ENCODE measurements at regions not wholly inside any gene's neighbourhood (a gene's known extent, or its start where the extent isn't known, plus 50 kb on each side); places are given as distances from the start of the nearest gene placed in this dataset.

DNA sequence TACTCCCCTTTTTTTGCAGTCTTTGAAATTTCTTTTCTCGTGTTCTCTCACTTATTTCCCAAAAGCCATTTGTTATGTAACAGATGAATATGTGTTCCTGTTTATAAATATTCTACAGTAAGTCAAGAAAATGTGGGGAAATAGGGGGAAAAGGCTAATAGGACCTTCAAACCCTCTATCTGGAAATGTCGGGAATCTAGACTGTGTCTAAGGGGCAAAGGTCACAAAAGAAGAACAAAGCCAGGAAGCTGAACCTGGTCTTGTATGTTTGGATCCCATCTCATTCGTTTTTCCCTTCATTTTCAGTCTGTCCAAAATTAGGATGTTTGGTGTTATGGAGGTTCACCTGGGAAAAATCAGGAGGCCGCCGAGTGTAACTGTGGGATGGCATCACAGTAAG is 490.3 kb downstream of the NR2F1-AS1 start:
- DNase-seq (ENCODE audit: low read depth): no peak
- TF ChIP-seq, protein P1, sequence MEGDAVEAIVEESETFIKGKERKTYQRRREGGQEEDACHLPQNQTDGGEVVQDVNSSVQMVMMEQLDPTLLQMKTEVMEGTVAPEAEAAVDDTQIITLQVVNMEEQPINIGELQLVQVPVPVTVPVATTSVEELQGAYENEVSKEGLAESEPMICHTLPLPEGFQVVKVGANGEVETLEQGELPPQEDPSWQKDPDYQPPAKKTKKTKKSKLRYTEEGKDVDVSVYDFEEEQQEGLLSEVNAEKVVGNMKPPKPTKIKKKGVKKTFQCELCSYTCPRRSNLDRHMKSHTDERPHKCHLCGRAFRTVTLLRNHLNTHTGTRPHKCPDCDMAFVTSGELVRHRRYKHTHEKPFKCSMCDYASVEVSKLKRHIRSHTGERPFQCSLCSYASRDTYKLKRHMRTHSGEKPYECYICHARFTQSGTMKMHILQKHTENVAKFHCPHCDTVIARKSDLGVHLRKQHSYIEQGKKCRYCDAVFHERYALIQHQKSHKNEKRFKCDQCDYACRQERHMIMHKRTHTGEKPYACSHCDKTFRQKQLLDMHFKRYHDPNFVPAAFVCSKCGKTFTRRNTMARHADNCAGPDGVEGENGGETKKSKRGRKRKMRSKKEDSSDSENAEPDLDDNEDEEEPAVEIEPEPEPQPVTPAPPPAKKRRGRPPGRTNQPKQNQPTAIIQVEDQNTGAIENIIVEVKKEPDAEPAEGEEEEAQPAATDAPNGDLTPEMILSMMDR (IDR thresholded peaks at IDR 0.05; ENCODE audit: insufficient read depth, low read depth, low read length): no peak
- H3K4me3 ChIP-seq (ENCODE audit: low read depth, low read length): no peak overlapping the region

DNA sequence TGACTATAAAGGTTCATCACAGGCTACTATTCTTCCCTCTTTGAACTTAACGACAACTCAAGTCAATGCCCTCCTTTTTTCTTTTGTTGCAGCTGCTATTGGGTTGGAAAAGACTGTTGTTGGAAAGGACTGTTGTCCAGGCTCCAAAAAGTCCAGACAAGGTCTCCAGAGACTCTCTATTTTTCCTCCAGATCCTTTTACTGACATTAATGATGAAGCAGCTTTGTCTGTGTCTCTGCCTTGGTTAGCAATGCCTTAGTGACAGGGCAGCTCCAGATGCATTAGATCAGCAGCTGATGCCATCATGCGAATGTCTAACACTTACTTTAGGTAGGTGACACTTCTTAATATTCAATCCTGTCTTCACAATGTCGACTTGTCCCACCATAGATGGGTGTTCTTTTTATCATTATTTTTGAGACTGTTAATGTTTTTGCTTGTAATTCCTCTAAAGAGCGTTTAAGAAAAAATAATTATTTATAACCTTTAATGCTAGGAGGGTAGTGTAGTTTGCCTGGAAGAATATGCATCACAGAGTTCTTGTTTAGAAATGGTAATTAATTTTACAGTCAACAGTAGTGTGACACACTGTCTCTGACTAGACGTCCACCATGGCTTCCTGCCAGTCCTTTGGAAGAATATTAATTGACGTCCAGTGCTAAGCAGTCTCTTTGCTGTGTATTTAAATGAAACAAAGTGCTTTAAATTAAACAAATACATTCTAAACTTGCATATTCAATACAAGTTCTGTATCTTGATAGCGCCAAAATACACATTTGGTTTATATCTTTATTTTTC is 492.2 kb downstream of the NR2F1-AS1 start:
- H3K4me3 ChIP-seq (ENCODE audit: low read depth, low read length): no peak overlapping the region
- DNase-seq (ENCODE audit: low read depth): no peak
- TF ChIP-seq, protein P1 (IDR thresholded peaks at IDR 0.05; ENCODE audit: insufficient read depth, low read depth, low read length): no peak

DNA sequence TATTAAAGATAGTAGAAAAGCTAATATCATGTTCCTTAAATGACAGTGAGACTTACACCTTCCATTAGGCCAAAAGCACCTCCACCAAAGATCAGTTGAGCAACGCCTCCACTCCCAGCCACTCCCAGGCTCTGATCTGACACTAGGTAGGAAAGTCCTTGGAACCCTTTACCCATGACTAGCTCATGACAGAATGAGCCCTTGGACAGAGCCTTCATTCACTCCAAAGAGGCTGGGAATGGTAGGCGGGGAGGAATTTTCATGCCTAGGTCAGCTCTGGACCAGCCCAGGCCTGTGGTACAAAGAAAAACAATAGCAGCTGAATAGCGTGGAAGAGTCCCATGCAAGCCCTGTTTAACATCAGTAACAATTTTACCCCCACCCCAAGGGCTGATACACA is 493.7 kb downstream of the NR2F1-AS1 start:
- H3K4me3 ChIP-seq (ENCODE audit: low read depth, low read length): no peak overlapping the region
- DNase-seq (ENCODE audit: low read depth): no peak
- TF ChIP-seq, protein P1 (IDR thresholded peaks at IDR 0.05; ENCODE audit: insufficient read depth, low read depth, low read length): no peak

DNA sequence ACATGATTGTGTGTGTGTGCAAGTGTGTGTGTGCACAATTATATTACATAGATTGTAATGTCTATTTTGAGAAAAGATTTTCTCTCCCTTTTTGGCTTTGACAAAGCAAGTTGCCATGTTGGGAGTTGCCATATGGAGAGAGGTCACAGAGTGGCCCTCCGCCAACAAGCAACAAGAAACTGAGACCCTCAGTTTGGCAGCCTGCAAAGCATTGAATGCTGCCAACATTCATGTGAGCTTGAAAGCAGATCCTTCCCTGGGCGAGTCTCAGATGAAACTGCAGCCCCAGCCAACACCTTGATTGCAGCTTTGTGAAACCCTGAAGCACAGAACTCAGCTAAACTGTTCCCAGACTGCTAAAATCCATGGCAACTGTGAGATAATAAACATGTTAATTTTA is 498.0 kb downstream of the NR2F1-AS1 start:
- no peak for DNase-seq (ENCODE audit: low read depth)
- no peak overlapping the region for H3K4me3 ChIP-seq (ENCODE audit: low read depth, low read length)
- TF ChIP-seq, protein P1 (IDR thresholded peaks at IDR 0.05; ENCODE audit: insufficient read depth, low read depth, low read length): no peak

DNA sequence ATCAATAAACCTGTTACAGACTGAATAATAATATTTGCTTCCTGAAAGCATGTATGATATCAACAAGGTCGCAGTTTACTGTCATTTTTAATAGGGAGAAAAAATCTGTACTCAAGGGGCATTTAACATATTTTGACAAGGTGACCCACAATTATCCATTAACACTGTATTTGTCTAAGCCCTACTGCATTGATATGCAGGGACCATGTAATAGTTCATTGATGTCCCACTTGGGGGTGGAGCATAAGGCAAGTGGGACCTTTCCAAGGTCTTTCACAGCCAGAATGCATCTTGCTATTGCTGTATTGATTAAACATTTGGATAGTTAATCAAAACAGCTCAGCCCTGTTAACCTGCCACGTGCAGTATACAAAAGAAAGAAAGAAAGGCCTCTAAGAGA is 502.0 kb downstream of the NR2F1-AS1 start:
- no peak for DNase-seq (ENCODE audit: low read depth)
- H3K4me3 ChIP-seq (ENCODE audit: low read depth, low read length): no peak overlapping the region
- TF ChIP-seq, protein P1 (IDR thresholded peaks at IDR 0.05; ENCODE audit: insufficient read depth, low read depth, low read length): no peak

DNA sequence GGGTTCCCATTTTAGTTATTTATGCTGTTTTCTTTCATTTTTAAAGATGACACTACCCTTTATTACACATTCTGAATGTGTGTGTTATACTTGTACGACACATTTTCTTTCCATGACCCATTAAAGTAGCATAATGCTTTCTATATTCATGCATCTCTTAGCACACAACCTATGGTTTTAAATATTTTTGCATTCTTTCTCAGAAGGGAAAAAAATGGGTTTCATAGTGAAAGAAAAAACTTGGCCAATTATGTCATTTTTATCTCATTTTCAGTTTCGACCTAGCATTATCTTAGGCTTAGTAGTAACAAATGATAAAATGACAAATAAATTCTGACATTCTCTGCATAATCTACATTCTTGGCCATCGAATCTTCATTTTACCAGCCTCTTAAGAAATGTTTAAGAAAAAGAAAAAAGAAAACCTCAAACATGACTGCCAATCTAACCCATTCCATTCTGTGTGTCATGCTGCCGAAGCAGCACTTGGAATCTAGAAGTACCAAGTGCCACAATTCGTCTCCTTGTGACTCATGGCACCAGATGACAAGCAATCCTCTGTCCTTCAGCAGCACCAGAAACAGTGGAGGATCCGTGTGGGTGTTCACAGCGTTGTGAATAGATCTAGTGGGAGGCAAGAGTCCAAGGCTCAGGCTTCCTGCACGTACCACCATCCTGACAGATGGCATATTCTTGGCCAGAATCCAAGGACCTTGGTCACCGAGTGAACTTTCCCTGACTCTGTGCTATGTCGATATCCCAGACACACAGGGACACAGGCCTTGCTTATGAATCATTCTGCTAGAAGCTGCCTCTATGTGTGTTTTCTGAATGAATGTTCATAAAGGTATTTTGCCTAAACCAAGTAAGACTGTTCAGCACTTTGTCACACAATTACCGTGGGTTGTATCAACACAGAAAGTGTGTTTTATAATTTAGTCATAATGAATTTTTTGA is 502.7 kb downstream of the NR2F1-AS1 start:
- H3K4me3 ChIP-seq (ENCODE audit: low read depth, low read length): peak overlapping the region; percentile 7
- TF ChIP-seq, protein P1 (IDR thresholded peaks at IDR 0.05; ENCODE audit: insufficient read depth, low read depth, low read length): no peak
- DNase-seq (ENCODE audit: low read depth): peak; percentile 66
